ENCODE measurements at regions not wholly inside any gene's neighbourhood (a gene's known extent, or its start where the extent isn't known, plus 50 kb on each side); places are given as distances from the start of the nearest gene placed in this dataset.

- H3K4me3 ChIP-seq: no peak overlapping the region
- peak in 1 of 8 experiments; percentile 3 for ATAC-seq (replicated peaks in 6 of 8)
- in situ Hi-C loops (cut with MboI; ENCODE audit: low pct_unique_long_range_greater_than_20kb in 2 of 9, low sequenced_read_pairs in 9 of 9, unreplicated experiment in 9 of 9): no loop called here
- 74 to 100% (median 82%) methylated on average over 1 to 5 of the region's 5 CpGs; no CpG with 5 or more reads in 2 of the 10 experiments for WGBS, 10 experiments
- H3K4me1 ChIP-seq (replicated peaks in 1 of 2): peaks cover 13% of the 10 kb centered on the region in 2 donors
- H3K27ac ChIP-seq: peak overlapping the region in 1 of 2 donors; percentile 45
Observed at GRCh38 chr15:69842851-69843250, 254.9 kb downstream of the TLE3 start.

- peak in 5 of 8 experiments; percentile 33 to 61 (median 58) for ATAC-seq (replicated peaks in 6 of 8)
- Histone ChIP-seq H3K4me3 (no peak overlapping the region), H3K27ac (peak overlapping the region in 1 of 2 donors; percentile 45), H3K4me1 (replicated peaks in 1 of 2) (peaks cover 16% of the 10 kb centered on the region in 2 donors)
- WGBS, 10 experiments: 17 to 80% (median 54%) methylated on average over 1 to 3 of the region's 13 CpGs; no CpG with 5 or more reads in 2 of the 10 experiments
- in situ Hi-C loops (cut with MboI; ENCODE audit: low pct_unique_long_range_greater_than_20kb in 2 of 9, low sequenced_read_pairs in 9 of 9, unreplicated experiment in 9 of 9): no loop called here
Observed at GRCh38 chr15:69843276-69843899, 254.3 kb downstream of the TLE3 start.

GRCh38 chr15:69843900-69844304 is 253.8 kb downstream of the TLE3 start:
- in situ Hi-C loops (cut with MboI; ENCODE audit: low pct_unique_long_range_greater_than_20kb in 2 of 9, low sequenced_read_pairs in 9 of 9, unreplicated experiment in 9 of 9): no loop called here
- H3K4me1 ChIP-seq (replicated peaks in 1 of 2): peaks cover 21% of the 10 kb centered on the region in 2 donors
- H3K4me3 ChIP-seq: no peak overlapping the region
- WGBS, 10 experiments: 33 to 85% (median 70%) methylated on average over 1 to 9 of the region's 10 CpGs; no CpG with 5 or more reads in 4 of the 10 experiments
- H3K27ac ChIP-seq: no peak overlapping the region
- ATAC-seq (replicated peaks in 6 of 8): peak in 5 of 8 experiments; percentile 50 to 65 (median 56)

- Histone ChIP-seq H3K4me1 (replicated peaks in 1 of 2) (peaks cover 21 to 29% of the 10 kb centered on the region in 2 donors), H3K4me3 (no peak overlapping the region), H3K27ac (no peak overlapping the region)
- in situ Hi-C loops (cut with MboI; ENCODE audit: low pct_unique_long_range_greater_than_20kb in 2 of 9, low sequenced_read_pairs in 9 of 9, unreplicated experiment in 9 of 9): no loop called here
- WGBS, 10 experiments: 49 to 100% (median 83%) methylated on average over 2 to 5 of the region's 5 CpGs; no CpG with 5 or more reads in 2 of the 10 experiments
- ATAC-seq (replicated peaks in 6 of 8): no peak
Observed at GRCh38 chr15:69845159-69845558, 252.6 kb downstream of the TLE3 start.

- H3K4me3 ChIP-seq: no peak overlapping the region
- ATAC-seq (replicated peaks in 6 of 8): no peak
- peaks cover 21 to 35% of the 10 kb centered on the region in 2 donors for H3K4me1 ChIP-seq (replicated peaks in 1 of 2)
- in situ Hi-C loops (cut with MboI; ENCODE audit: low pct_unique_long_range_greater_than_20kb in 2 of 9, low sequenced_read_pairs in 9 of 9, unreplicated experiment in 9 of 9): no loop called here
- no peak overlapping the region for H3K27ac ChIP-seq
- WGBS, 10 experiments: 0 to 100% (median 68%) methylated on average over 1 to 4 of the region's 4 CpGs; no CpG with 5 or more reads in 1 of the 10 experiments
Observed at GRCh38 chr15:69847625-69848024, 250.1 kb downstream of the TLE3 start.

- 0 to 100% (median 73%) methylated on average over 1 to 6 of the region's 6 CpGs; no CpG with 5 or more reads in 3 of the 10 experiments for WGBS, 10 experiments
Observed at GRCh38 chr15:69848096-69848495, 249.6 kb downstream of the TLE3 start.

GRCh38 chr15:69848551-69849231 is 249.0 kb downstream of the TLE3 start:
- peaks cover 20 to 31% of the 10 kb centered on the region in 2 donors for H3K4me1 ChIP-seq (replicated peaks in 1 of 2)
- 33 to 83% (median 68%) methylated on average over 1 to 4 of the region's 4 CpGs; no CpG with 5 or more reads in 2 of the 10 experiments for WGBS, 10 experiments
- H3K4me3 ChIP-seq: no peak overlapping the region
- in situ Hi-C loops (cut with MboI; ENCODE audit: low pct_unique_long_range_greater_than_20kb in 2 of 9, low sequenced_read_pairs in 9 of 9, unreplicated experiment in 9 of 9): no loop called here
- peak overlapping the region in 1 of 2 donors; percentile 1 for H3K27ac ChIP-seq
- ATAC-seq (replicated peaks in 6 of 8): peak in 5 of 8 experiments; percentile 78 to 87 (median 81)

More at GRCh38 chr15:69848096-69848495, 249.6 kb downstream of the TLE3 start:
- in situ Hi-C loops (cut with MboI; ENCODE audit: low pct_unique_long_range_greater_than_20kb in 2 of 9, low sequenced_read_pairs in 9 of 9, unreplicated experiment in 9 of 9): no loop called here
- no peak overlapping the region for H3K4me3 ChIP-seq
- peak overlapping the region in 1 of 2 donors; percentile 1 for H3K27ac ChIP-seq
- ATAC-seq (replicated peaks in 6 of 8): no peak
- H3K4me1 ChIP-seq (replicated peaks in 1 of 2): peaks cover 20 to 31% of the 10 kb centered on the region in 2 donors

GRCh38 chr15:69849232-69849610 is 248.5 kb downstream of the TLE3 start:
- in situ Hi-C loops (cut with MboI; ENCODE audit: low pct_unique_long_range_greater_than_20kb in 2 of 9, low sequenced_read_pairs in 9 of 9, unreplicated experiment in 9 of 9): no loop called here
- peaks cover 20 to 33% of the 10 kb centered on the region in 2 donors for H3K4me1 ChIP-seq (replicated peaks in 1 of 2)
- 50 to 100% (median 95%) methylated on average over 1 to 4 of the region's 4 CpGs; no CpG with 5 or more reads in 1 of the 10 experiments for WGBS, 10 experiments
- no peak overlapping the region for H3K4me3 ChIP-seq
- no peak overlapping the region for H3K27ac ChIP-seq
- no peak for ATAC-seq (replicated peaks in 6 of 8)

- WGBS, 10 experiments: 0 to 100% (median 80%) methylated on average over 1 to 2 of the region's 3 CpGs; no CpG with 5 or more reads in 3 of the 10 experiments
- ATAC-seq (replicated peaks in 6 of 8): no peak
- H3K4me3 ChIP-seq: no peak overlapping the region
- in situ Hi-C loops (cut with MboI; ENCODE audit: low pct_unique_long_range_greater_than_20kb in 2 of 9, low sequenced_read_pairs in 9 of 9, unreplicated experiment in 9 of 9): no loop called here
- peaks cover 45 to 56% of the 10 kb centered on the region in 2 donors for H3K4me1 ChIP-seq (replicated peaks in 1 of 2)
- H3K27ac ChIP-seq: no peak overlapping the region
Observed at GRCh38 chr15:69852482-69852881, 245.2 kb downstream of the TLE3 start.

- WGBS, 10 experiments: 0 to 100% (median 69%) methylated on average over 1 to 4 of the region's 4 CpGs; no CpG with 5 or more reads in 6 of the 10 experiments
- ATAC-seq (replicated peaks in 6 of 8): no peak
- peaks cover 49 to 60% of the 10 kb centered on the region in 2 donors for H3K4me1 ChIP-seq (replicated peaks in 1 of 2)
- in situ Hi-C loops (cut with MboI; ENCODE audit: low pct_unique_long_range_greater_than_20kb in 2 of 9, low sequenced_read_pairs in 9 of 9, unreplicated experiment in 9 of 9): no loop called here
- H3K4me3 ChIP-seq: no peak overlapping the region
- H3K27ac ChIP-seq: no peak overlapping the region
Observed at GRCh38 chr15:69852916-69853315, 244.8 kb downstream of the TLE3 start.

GRCh38 chr15:69853544-69853951 is 244.2 kb downstream of the TLE3 start:
- WGBS, 10 experiments: 0 to 53% (median 19%) methylated on average over 2 to 5 of the region's 6 CpGs; no CpG with 5 or more reads in 5 of the 10 experiments
- ATAC-seq (replicated peaks in 6 of 8): peak in 7 of 8 experiments; percentile 76 to 99 (median 82)
- Histone ChIP-seq H3K27ac (peak overlapping the region in 1 of 2 donors; percentile 15), H3K4me1 (replicated peaks in 1 of 2) (peaks cover 48 to 61% of the 10 kb centered on the region in 2 donors), H3K4me3 (no peak overlapping the region)
- in situ Hi-C loops (cut with MboI; ENCODE audit: low pct_unique_long_range_greater_than_20kb in 2 of 9, low sequenced_read_pairs in 9 of 9, unreplicated experiment in 9 of 9): no loop called here

GRCh38 chr15:69854001-69854400 is 243.7 kb downstream of the TLE3 start:
- Histone ChIP-seq H3K4me1 (replicated peaks in 1 of 2) (peaks cover 45 to 57% of the 10 kb centered on the region in 2 donors), H3K27ac (no peak overlapping the region), H3K4me3 (no peak overlapping the region)
- ATAC-seq (replicated peaks in 6 of 8): peak in 4 of 8 experiments; percentile 6 to 36 (median 28)
- WGBS, 10 experiments: 4 to 93% (median 48%) methylated on average over 2 to 4 of the region's 4 CpGs
- in situ Hi-C loops (cut with MboI; ENCODE audit: low pct_unique_long_range_greater_than_20kb in 2 of 9, low sequenced_read_pairs in 9 of 9, unreplicated experiment in 9 of 9): no loop called here

- in situ Hi-C loops (cut with MboI; ENCODE audit: low pct_unique_long_range_greater_than_20kb in 2 of 9, low sequenced_read_pairs in 9 of 9, unreplicated experiment in 9 of 9): no loop called here
- H3K27ac ChIP-seq: no peak overlapping the region
- peaks cover 45 to 52% of the 10 kb centered on the region in 2 donors for H3K4me1 ChIP-seq (replicated peaks in 1 of 2)
- ATAC-seq (replicated peaks in 6 of 8): no peak
- H3K4me3 ChIP-seq: no peak overlapping the region
- 10 to 100% (median 86%) methylated on average over 1 to 7 of the region's 11 CpGs for WGBS, 10 experiments
Observed at GRCh38 chr15:69854521-69855181, 243.1 kb downstream of the TLE3 start.
